Transverse colon (tissue), 4 donors: ENCODE measurements at regions not wholly inside any gene's neighbourhood (a gene's known extent, or its start where the extent isn't known, plus 50 kb on each side); places are given as distances from the start of the nearest gene placed in this dataset.

Experiments
- DNase-seq: peaks from one replicate; pipeline ENCODE4 v3.0.0-alpha.2; 2019
- H3K27ac ChIP-seq, 4 donors: fragments of 200-600 bp; sonication (generic); 2 replicates each; pipeline ENCODE4 v1.5.1; 2016 to 2018; ENCODE audit warnings: inconsistent platforms in 4 of 4
- H3K27me3 ChIP-seq: fragments of 200-600 bp; sonication (generic); 2 replicates; pipeline ENCODE4 v1.5.1; 2017; ENCODE audit warnings: inconsistent platforms
- H3K36me3 ChIP-seq, 4 donors: fragments of 200-600 bp; sonication (generic); 2 replicates each; pipeline ENCODE4 v1.5.1; 2017 to 2019; ENCODE audit warnings: inconsistent platforms in 4 of 4
- H3K4me1 ChIP-seq, 4 donors: fragments of 200-600 bp; sonication (generic); 2 replicates each; pipeline ENCODE4 v1.5.1; 2017 to 2020; ENCODE audit warnings: inconsistent platforms in 4 of 4
- H3K4me3 ChIP-seq, 4 donors: fragments of 200-600 bp; sonication (generic); 1 replicate in 1 of 4; 2 replicates in 3 of 4; pipeline versions ENCODE4 v1.5.1 to v1.6.1; 2017 to 2019; ENCODE audit warnings: inconsistent platforms in 4 of 4
- H3K9me3 ChIP-seq, 2 donors: fragments of 200-600 bp; sonication (generic); 2 replicates each; pipeline ENCODE4 v1.5.1; 2017 to 2019; ENCODE audit warnings: inconsistent platforms in 2 of 2
- CTCF ChIP-seq, 5 experiments: fragments of 200-600 bp in 3 of 5; fragments of 450-650 bp in 2 of 5; sonication (generic) in 3 of 5; IDR thresholded peaks; 1 replicate in 2 of 5; 2 replicates in 3 of 5; pipeline ENCODE4 v1.5.1; 2016 to 2017; ENCODE audit warnings: antibody characterized with exemption in 5 of 5, inconsistent platforms in 3 of 5, mild to moderate bottlenecking in 2 of 5, moderate library complexity in 1 of 5
- EP300 ChIP-seq: sonication (generic); formaldehyde crosslinking; IDR thresholded peaks from one replicate; pipeline ENCODE4 v1.6.1; 2017; ENCODE audit warnings: antibody characterized with exemption, low read depth
- POLR2A ChIP-seq: fragments of 450-650 bp; IDR thresholded peaks from one replicate; pipeline ENCODE4 v1.6.1; 2016; ENCODE audit warnings: antibody characterized with exemption, mild to moderate bottlenecking, moderate library complexity
- POLR2AphosphoS5 ChIP-seq, 3 donors: sonication (generic); formaldehyde crosslinking; IDR thresholded peaks; one replicate each; pipeline ENCODE4 v1.6.1; 2016; ENCODE audit warnings: antibody characterized with exemption in 3 of 3
- WGBS, 2 donors: methylation state at CpG; one replicate each; pipeline ENCODE4 v1.1.5; 2018; ENCODE audit warnings: low coverage in 1 of 2; 5-methylcytosine and 5-hydroxymethylcytosine counted together
- in situ Hi-C, 4 donors: fragments of 200-750 bp; cut with MboI; loops; one replicate each; pipeline versions ENCODE4 v1.15.0 to v1.15.1; 2017; ENCODE audit warnings: low sequenced_read_pairs in 3 of 4, low pct_ligation_motif_present in 1 of 4, low pct_unique_long_range_greater_than_20kb in 1 of 4
- intact Hi-C: fragments of 100-400 bp; cut with DNase I; formaldehyde crosslinking; loops from one replicate; pipeline ENCODE4 v1.15.1; 2023; ENCODE audit warnings: low total_unique reads

GRCh38 chr9:14440062-14440461 is 126.1 kb upstream of the NFIB start:
- Histone ChIP-seq H3K9me3 (no peaks in the 10 kb centered on the region), H3K36me3 (no peaks in the 10 kb centered on the region), H3K4me3 (no peak overlapping the region), H3K27ac (no peak overlapping the region), H3K4me1 (no peaks in the 10 kb centered on the region), H3K27me3 (no peaks in the 10 kb centered on the region)
- in situ Hi-C loops = no loop called here
- 83% methylated on average over 4 of the region's 4 CpGs; no CpG with 5 or more reads in 1 of the 2 donors for WGBS, 2 donors
- intact Hi-C loops = no loop called here
- no peak for TF ChIP-seq EP300
- no peak for TF ChIP-seq POLR2A
- no peak for DNase-seq

GRCh38 chr9:14439555-14439954 is 125.6 kb upstream of the NFIB start:
- H3K4me3 ChIP-seq = no peak overlapping the region
- H3K27ac ChIP-seq = no peak overlapping the region
- no peaks in the 10 kb centered on the region for H3K36me3 ChIP-seq
- no peaks in the 10 kb centered on the region for H3K9me3 ChIP-seq
- TF ChIP-seq EP300 (no peak), POLR2A (no peak), CTCF (IDR thresholded peaks at IDR 0.05) (no peak), POLR2AphosphoS5 (IDR thresholded peaks at IDR 0.05) (no peak)
- DNase-seq = no peak
- intact Hi-C loops = no loop called here
- no peaks in the 10 kb centered on the region for H3K27me3 ChIP-seq
- no peaks in the 10 kb centered on the region for H3K4me1 ChIP-seq
- in situ Hi-C loops = loop anchor here in 1 of 4 donors (10.0 kb wide), 1 partner anchor 1005 kb away; no protein-coding TSS in a partner anchor
- 80 to 88% methylated on average over 6 of the region's 6 CpGs for WGBS, 2 donors

DNA sequence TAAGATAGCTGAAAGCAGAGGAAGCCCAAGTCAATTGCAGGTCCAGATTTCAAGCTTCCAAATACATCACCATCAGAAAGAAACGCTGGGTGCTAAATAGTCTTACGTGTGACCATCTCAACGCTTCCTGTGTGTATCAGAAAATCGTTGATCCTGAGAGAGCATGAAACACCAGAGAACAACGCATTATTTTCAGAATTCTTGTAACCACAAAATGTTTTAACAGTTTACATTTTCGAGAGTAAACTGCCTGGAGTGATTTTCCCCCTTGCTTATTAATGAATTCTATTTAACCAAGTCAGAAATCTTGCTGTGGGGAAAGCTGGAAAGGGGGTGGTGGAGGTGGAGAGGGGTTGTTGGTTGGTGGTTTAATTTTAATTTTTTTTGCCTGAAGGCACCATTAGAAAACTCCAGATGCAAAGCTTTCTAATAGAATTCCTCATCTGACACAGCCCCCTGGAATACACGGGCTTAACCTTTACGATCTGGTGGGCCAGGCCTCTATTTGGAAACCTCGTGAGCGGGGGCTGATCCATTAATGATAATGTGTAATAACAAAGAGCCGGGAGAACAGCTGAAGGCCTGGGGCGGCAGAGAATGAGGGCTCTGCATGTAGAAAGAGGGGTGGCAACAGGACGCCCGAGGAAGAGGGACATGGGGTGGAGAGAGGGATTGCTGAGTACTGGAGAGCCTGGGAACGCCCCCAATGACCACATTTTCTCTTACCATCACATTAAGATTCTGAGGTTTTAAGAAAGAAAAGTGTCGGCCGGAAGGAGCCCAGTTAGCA is 124.5 kb upstream of the NFIB start:
- H3K4me1 ChIP-seq = peaks cover 0 to 3% (median under 1%) of the 10 kb centered on the region in 4 donors
- H3K36me3 ChIP-seq = no peaks in the 10 kb centered on the region
- in situ Hi-C loops (loop anchor here in 1 of 4 donors (10.0 kb wide), 1 partner anchor 1004 kb away; no protein-coding TSS in a partner anchor), intact Hi-C loops (no loop called here)
- H3K4me3 ChIP-seq = no peak overlapping the region
- H3K9me3 ChIP-seq = no peaks in the 10 kb centered on the region
- WGBS, 2 donors = 64 to 71% methylated on average over 9 to 17 of the region's 17 CpGs
- TF ChIP-seq POLR2A (no peak), EP300 (no peak)
- no peak overlapping the region for H3K27ac ChIP-seq
- no peak for DNase-seq
- H3K27me3 ChIP-seq = no peaks in the 10 kb centered on the region

DNA sequence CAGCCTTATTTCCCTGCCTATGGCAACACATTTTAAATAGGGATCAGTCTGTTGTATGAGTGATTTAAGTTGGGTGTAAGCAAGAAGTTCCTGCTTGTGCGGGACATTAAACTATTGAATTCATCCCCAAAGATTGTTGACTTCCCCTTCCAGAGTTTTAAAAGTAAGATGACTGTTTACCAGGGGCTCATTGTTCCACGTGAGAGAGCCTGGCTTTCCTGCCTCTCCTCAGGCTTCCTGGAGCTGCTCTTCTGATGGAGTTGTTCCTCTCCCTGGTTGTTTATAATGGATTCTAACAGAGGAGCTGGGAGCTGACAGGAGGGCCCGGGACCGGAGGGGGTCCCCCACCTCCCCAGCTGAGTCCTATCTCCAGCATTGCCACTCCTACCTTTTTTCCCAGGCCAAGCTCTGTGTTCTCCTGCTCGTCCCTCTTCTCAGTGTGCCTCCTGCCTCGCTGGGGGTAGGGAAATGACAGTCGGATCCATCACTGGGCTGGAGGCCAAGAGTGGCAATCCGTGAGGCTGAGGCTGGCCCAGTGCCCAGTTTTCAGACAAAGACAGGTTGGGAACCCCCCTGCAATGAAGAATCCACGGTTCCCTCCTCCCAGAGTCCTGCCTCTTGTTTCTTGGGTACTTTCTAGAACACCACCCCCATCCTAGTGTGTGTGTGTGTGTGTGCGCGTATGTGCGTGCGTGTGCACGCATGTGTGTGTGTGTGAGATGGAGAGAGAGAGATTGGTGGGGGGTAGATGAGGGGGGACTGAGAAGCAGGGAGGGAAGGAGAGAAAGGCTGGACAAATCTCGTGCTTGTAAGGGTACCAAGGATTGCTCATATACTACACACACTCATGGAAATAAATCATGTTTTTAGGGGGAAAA is 123.7 kb upstream of the NFIB start:
- Histone ChIP-seq H3K9me3 (no peaks in the 10 kb centered on the region), H3K36me3 (no peaks in the 10 kb centered on the region), H3K4me3 (no peak overlapping the region), H3K27me3 (no peaks in the 10 kb centered on the region), H3K27ac (no peak overlapping the region), H3K4me1 (peaks cover 0 to 4% (median 2%) of the 10 kb centered on the region in 4 donors)
- in situ Hi-C loops (loop anchor here in 1 of 4 donors (10.0 kb wide), 1 partner anchor 1003 kb away; no protein-coding TSS in a partner anchor), intact Hi-C loops (no loop called here)
- no peak for DNase-seq
- no peak for TF ChIP-seq POLR2A
- TF ChIP-seq EP300 = no peak
- no peak for TF ChIP-seq CTCF (IDR thresholded peaks at IDR 0.05)
- no peak for TF ChIP-seq POLR2AphosphoS5 (IDR thresholded peaks at IDR 0.05)
- WGBS, 2 donors = 0 to 39% methylated on average over 1 to 15 of the region's 15 CpGs

GRCh38 chr9:14435871-14436270 is 121.9 kb upstream of the NFIB start:
- Histone ChIP-seq H3K27ac (no peak overlapping the region), H3K4me3 (no peak overlapping the region), H3K4me1 (peaks cover 0 to 4% (median 2%) of the 10 kb centered on the region in 4 donors), H3K27me3 (no peaks in the 10 kb centered on the region), H3K9me3 (no peaks in the 10 kb centered on the region), H3K36me3 (no peaks in the 10 kb centered on the region)
- no peak for DNase-seq
- TF ChIP-seq POLR2AphosphoS5 (IDR thresholded peaks at IDR 0.05) (no peak), CTCF (IDR thresholded peaks at IDR 0.05) (no peak), EP300 (no peak), POLR2A (no peak)
- intact Hi-C loops (no loop called here), in situ Hi-C loops (loop anchor here in 1 of 4 donors (10.0 kb wide), 1 partner anchor 1001 kb away; no protein-coding TSS in a partner anchor)
- WGBS, 2 donors = 85 to 88% methylated on average over 1 to 2 of the region's 2 CpGs
